Cardiac fibroblast (primary cell): ENCODE measurements at regions not wholly inside any gene's neighbourhood (a gene's known extent, or its start where the extent isn't known, plus 50 kb on each side); places are given as distances from the start of the nearest gene placed in this dataset.
"Not testable (repeated sequence)": the region's sequence is repeated elsewhere in the genome, so short reads cannot be mapped to it uniquely, and the experiment has no call there.

Source experiments
- DNase-seq, 2 donors: peaks; one replicate each; pipeline versions ENCODE4 v3.0.0 to v3.0.0-alpha.2; 2010; ENCODE audit warnings: low read depth in 2 of 2
- H3K4me3 ChIP-seq, 2 donors: replicated peaks in 1 of 2; 1 replicate in 1 of 2; 2 replicates in 1 of 2; pipeline ENCODE4 v1.5.1; 2011; ENCODE audit warnings: low read depth in 2 of 2, low read length in 2 of 2, mild to moderate bottlenecking in 2 of 2, moderate library complexity in 1 of 2
- TF ChIP-seq, protein P1 (sequence below): IDR thresholded peaks from one replicate; pipeline ENCODE4 v1.5.1; 2011; ENCODE audit warnings: low read depth, mild to moderate bottlenecking, low read length, inconsistent platforms

DNA sequence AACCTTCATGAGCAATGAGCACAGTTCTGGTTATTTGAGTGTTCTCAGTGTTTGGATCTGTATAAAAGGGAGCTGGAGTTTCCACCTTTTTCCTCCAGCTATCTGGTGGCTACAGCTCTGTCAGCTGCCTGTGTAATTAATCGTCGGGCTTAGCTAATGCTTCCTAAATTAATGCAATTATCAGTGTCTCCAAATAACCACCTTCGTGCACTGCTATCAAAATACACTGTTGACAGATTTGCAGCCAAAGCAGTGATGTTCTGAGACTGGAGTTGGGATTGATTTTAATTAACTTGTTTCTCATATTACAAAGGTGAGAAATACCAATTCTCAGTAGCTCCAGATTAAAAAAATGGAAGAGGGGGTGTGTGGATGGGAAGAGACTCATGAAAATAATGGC, 325.8 kb downstream of the CBLN1 start:
- DNase-seq: no peak
- H3K4me3 ChIP-seq: no peak overlapping the region

DNA sequence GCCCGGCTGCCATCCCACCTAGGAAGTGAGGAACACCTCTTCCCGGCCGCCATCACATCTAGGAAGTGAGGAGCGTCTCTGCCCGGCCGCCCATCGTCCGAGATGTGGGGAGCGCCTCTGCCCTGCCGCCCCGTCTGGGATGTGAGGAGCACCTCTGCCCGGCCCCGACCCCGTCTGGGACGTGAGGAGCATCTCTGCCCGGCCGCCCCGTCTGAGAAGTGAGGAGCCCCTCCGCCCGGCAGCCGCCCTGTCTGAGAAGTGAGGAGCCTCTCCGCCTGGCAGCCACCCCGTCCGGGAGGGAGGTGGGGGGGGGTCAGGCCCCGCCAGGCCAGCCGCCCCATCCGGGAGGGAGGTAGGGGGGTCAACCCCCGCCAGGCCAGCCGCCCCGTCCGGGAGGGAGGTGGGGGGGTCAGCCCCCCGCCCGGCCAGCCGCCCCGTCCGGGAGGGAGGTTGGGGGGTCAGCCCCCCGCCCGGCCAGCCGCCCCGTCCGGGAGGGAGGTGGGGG, 330.0 kb downstream of the CBLN1 start:
- not testable (repeated sequence) for DNase-seq, H3K4me3 ChIP-seq

More for the DNA sequence above, 325.8 kb downstream of the CBLN1 start:
- TF ChIP-seq, protein P1, sequence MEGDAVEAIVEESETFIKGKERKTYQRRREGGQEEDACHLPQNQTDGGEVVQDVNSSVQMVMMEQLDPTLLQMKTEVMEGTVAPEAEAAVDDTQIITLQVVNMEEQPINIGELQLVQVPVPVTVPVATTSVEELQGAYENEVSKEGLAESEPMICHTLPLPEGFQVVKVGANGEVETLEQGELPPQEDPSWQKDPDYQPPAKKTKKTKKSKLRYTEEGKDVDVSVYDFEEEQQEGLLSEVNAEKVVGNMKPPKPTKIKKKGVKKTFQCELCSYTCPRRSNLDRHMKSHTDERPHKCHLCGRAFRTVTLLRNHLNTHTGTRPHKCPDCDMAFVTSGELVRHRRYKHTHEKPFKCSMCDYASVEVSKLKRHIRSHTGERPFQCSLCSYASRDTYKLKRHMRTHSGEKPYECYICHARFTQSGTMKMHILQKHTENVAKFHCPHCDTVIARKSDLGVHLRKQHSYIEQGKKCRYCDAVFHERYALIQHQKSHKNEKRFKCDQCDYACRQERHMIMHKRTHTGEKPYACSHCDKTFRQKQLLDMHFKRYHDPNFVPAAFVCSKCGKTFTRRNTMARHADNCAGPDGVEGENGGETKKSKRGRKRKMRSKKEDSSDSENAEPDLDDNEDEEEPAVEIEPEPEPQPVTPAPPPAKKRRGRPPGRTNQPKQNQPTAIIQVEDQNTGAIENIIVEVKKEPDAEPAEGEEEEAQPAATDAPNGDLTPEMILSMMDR: no peak

DNA sequence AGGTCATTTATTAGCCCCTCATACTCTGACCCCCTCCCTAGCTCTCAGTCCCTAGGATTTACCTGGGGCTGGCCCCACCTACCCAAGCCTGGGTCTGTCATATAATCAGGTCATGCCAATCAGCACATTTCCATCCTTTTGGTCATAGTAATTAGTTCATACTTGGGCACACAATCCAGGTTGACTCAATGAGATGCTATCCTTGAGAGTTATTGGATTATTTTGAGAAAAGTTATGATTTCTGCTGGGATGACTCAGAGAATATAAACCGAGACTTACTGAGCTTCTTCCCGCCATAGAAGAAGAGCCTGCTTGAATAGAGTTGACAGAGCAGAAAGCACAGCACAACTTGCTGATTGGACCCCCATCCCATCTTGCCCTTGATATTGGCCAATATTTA, 331.5 kb downstream of the CBLN1 start:
- DNase-seq: no peak
- H3K4me3 ChIP-seq: no peak overlapping the region
- TF ChIP-seq, protein P1: no peak

DNA sequence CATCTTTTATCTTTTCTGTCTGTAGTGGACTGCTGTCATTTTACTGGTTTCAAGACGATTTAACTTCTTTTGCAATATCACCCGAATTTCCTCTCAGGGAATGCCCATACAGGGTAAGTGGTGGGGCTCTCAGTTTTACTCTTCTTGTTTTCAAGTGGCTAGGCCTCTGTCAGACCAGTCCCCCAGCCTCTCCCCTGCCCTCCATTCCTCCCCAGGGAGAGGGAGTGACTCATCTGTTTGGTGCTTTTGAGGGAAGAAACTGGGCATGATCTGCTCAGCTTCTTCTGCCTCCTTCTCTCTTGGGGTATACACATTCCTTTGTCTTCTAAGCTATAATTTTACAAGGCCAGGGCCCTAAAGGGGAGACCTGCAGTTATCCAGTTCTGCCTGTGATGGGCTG, 332.0 kb downstream of the CBLN1 start:
- H3K4me3 ChIP-seq: no peak overlapping the region
- peak in 1 of 2 donors; percentile 10 for DNase-seq
- TF ChIP-seq, protein P1: no peak

DNA sequence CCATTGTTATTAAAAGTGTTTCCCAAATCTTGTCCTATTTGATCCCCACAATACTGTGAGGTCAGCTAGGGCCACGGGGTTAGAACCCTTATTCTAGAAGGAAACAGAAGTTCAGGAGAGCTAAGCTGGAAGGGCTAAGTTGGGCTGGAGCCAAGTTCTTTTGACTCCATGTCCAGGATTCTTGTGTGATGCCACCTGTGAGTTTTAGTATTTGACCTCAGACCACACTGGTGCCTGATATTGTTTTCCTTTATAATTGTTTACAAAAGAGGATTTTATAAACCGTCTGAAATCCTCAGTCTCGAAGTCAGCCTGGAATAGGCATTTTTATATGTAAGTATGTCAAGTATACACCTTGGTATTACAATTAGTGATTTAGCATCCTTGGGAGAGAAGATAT, 332.7 kb downstream of the CBLN1 start:
- TF ChIP-seq, protein P1: no peak
- H3K4me3 ChIP-seq: no peak overlapping the region
- DNase-seq: no peak

DNA sequence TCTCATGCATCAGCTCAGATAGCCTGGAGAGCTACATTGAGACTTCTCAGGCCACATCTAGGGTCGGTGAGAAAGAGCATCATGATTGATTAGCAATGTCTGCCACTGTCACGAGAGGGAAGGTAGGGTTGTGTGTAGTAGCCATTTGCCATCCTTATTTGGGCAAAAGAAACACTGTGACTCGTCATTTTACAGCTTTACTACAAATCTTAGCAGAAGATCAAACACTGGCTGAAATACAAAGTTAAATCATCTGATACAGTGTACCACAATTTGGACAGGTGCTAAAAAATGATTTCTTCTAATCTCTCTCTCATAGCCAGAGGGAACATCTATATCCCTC, 334.3 kb downstream of the CBLN1 start:
- no peak for DNase-seq

DNA sequence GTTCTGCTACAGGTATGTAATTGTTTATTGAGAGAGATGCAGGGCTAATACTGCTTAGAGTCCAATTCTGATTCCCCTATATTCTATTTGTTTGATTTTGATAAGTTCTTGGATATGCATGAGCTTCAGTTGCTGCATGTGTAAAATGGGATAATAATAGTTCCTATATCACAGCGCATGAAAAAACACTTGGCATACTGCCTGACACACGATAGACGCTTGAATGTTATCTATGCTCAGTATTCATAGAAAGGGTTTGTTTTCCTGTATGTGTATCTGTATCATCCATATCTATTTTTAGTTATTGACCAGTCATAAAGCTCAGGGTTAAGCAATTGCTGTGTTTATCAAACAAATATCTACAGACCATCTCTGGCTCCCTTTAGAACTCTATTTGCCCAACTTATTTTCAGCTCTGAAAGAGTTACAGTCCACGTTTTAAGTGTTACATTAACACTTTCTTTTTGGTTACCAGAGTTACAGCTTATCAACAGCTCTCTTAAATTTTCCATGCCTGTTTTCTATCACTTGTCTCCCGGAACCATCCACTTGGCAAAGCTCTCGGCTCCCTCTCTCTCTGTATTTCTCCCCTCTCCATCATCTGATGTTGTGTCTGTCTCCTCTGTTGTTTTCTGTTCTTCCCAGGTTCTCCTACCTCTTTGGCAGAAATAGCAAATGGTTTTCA, 334.8 kb downstream of the CBLN1 start:
- DNase-seq: peak in 1 of 2 donors; percentile 10
- no peak overlapping the region for H3K4me3 ChIP-seq
- TF ChIP-seq, protein P1: no peak

More for the DNA sequence above, 334.3 kb downstream of the CBLN1 start:
- TF ChIP-seq, protein P1: no peak
- no peak overlapping the region for H3K4me3 ChIP-seq
